PC-9 (cell line): ENCODE measurements at regions not wholly inside any gene's neighbourhood (a gene's known extent, or its start where the extent isn't known, plus 50 kb on each side); places are given as distances from the start of the nearest gene placed in this dataset.

Experiments used
- BruUV-seq: library from RNA; stranded (reverse); fragments of 400-500 nt; replicated peaks from 2 replicates; lab custom pipeline; 2021; lab: Mats Ljungman, UMichigan
- CTCF ChIA-PET: fragments of 300-600 bp; sonication (Branson Sonifier 250); formaldehyde crosslinking; loops from one replicate; lab custom pipeline; 2022; ENCODE audit warnings: antibody characterized with exemption; lab: Charles Lee
- POLR2A ChIA-PET: fragments of 300-600 bp; sonication (Branson Sonifier 250); formaldehyde crosslinking; loops from one replicate; lab custom pipeline; 2022; ENCODE audit warnings: antibody characterized with exemption; ENCODE audit not compliant: unreplicated experiment; lab: Charles Lee
- DNase-seq, 2 experiments: peaks; one replicate each; pipeline versions ENCODE4 v3.0.0 to v3.0.0-alpha.2; 2015 to 2022; ENCODE audit warnings: mixed read lengths in 1 of 2
- H2AFZ ChIP-seq: fragments of 200-600 bp; sonication (generic); 2 replicates; pipeline ENCODE4 v1.8.1; 2017; ENCODE audit warnings: antibody characterized with exemption
- H3F3A ChIP-seq: fragments of 200-600 bp; sonication (generic); 2 replicates; pipeline ENCODE4 v1.8.1; 2017; ENCODE audit warnings: antibody characterized with exemption, mild to moderate bottlenecking, low read depth; ENCODE audit not compliant: insufficient read depth
- H3K27ac ChIP-seq: fragments of 200-600 bp; sonication (generic); 2 replicates; pipeline ENCODE4 v1.6.1; 2016; ENCODE audit warnings: mixed run types
- H3K27me3 ChIP-seq: fragments of 200-600 bp; sonication (generic); 2 replicates; pipeline ENCODE4 v1.6.1; 2016; ENCODE audit warnings: low read depth, mixed run types; ENCODE audit not compliant: insufficient read depth
- H3K36me3 ChIP-seq: fragments of 200-600 bp; sonication (generic); 2 replicates; pipeline ENCODE4 v1.6.1; 2016; ENCODE audit warnings: low read depth, mixed run types
- H3K4me1 ChIP-seq: fragments of 200-600 bp; sonication (generic); replicated peaks from 2 replicates; pipeline ENCODE4 v1.6.1; 2016; ENCODE audit warnings: mixed run types; ENCODE audit not compliant: insufficient read depth
- H3K4me2 ChIP-seq: fragments of 200-600 bp; sonication (generic); 2 replicates; pipeline ENCODE4 v1.6.1; 2017; ENCODE audit warnings: mixed run types
- H3K4me3 ChIP-seq: fragments of 200-600 bp; sonication (generic); 2 replicates; pipeline ENCODE4 v1.6.1; 2016; ENCODE audit warnings: mixed run types
- H3K79me2 ChIP-seq: fragments of 200-600 bp; sonication (generic); 2 replicates; pipeline ENCODE4 v1.6.1; 2017; ENCODE audit warnings: low read depth, mixed run types
- H3K9me2 ChIP-seq: fragments of 200-600 bp; sonication (generic); 2 replicates; pipeline ENCODE4 v1.8.1; 2017; ENCODE audit warnings: mild to moderate bottlenecking; ENCODE audit not compliant: insufficient read depth
- H3K9me3 ChIP-seq: fragments of 200-600 bp; sonication (generic); 2 replicates; pipeline ENCODE4 v1.8.1; 2016; ENCODE audit warnings: low read depth; ENCODE audit not compliant: insufficient read depth
- H4K20me1 ChIP-seq: fragments of 200-600 bp; sonication (generic); 2 replicates; pipeline ENCODE4 v1.8.1; 2017; ENCODE audit not compliant: insufficient read depth
- EZH2 ChIP-seq: fragments of 200-600 bp; sonication (generic); IDR thresholded peaks from 2 replicates; pipeline ENCODE4 v1.8.0; 2017; ENCODE audit warnings: antibody characterized with exemption, low read depth
- intact Hi-C: fragments of 100-400 bp; cut with micrococcal nuclease; formaldehyde crosslinking; loops from one replicate; pipeline ENCODE4 v1.10.0; 2022; ENCODE audit not compliant: unreplicated experiment
- TF ChIP-seq, protein P1 (sequence below): fragments of 200-600 bp; sonication (generic); conservative IDR thresholded peaks from 2 replicates; pipeline ENCODE4 v1.6.1; 2017; ENCODE audit warnings: mixed run types, antibody characterized with exemption, mild to moderate bottlenecking, moderate library complexity

- H3K4me3 ChIP-seq: no peak overlapping the region
- H3K79me2 ChIP-seq: no peaks in the 10 kb centered on the region
- H3K36me3 ChIP-seq: no peaks in the 10 kb centered on the region
- no peaks in the 10 kb centered on the region for H4K20me1 ChIP-seq
- H3F3A ChIP-seq: no peaks in the 10 kb centered on the region
- H3K4me2 ChIP-seq: no peak overlapping the region
- CTCF ChIA-PET: no interaction called here
- no peaks in the 10 kb centered on the region for H3K9me2 ChIP-seq
- H3K27me3 ChIP-seq: peaks cover 9% of the 10 kb centered on the region; the same call in 1 of the 2 replicates
- no peak for DNase-seq
- intact Hi-C loops: no loop called here
- TF ChIP-seq, protein P1, sequence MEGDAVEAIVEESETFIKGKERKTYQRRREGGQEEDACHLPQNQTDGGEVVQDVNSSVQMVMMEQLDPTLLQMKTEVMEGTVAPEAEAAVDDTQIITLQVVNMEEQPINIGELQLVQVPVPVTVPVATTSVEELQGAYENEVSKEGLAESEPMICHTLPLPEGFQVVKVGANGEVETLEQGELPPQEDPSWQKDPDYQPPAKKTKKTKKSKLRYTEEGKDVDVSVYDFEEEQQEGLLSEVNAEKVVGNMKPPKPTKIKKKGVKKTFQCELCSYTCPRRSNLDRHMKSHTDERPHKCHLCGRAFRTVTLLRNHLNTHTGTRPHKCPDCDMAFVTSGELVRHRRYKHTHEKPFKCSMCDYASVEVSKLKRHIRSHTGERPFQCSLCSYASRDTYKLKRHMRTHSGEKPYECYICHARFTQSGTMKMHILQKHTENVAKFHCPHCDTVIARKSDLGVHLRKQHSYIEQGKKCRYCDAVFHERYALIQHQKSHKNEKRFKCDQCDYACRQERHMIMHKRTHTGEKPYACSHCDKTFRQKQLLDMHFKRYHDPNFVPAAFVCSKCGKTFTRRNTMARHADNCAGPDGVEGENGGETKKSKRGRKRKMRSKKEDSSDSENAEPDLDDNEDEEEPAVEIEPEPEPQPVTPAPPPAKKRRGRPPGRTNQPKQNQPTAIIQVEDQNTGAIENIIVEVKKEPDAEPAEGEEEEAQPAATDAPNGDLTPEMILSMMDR: no peak
- no peak for TF ChIP-seq EZH2
- no peak overlapping the region for H3K27ac ChIP-seq
- no peaks in the 10 kb centered on the region for H3K9me3 ChIP-seq
- no peak overlapping the region for H2AFZ ChIP-seq
- no TSS peak for BruUV-seq
- H3K4me1 ChIP-seq: no peaks in the 10 kb centered on the region
- POLR2A ChIA-PET: no interaction called here
Measured at GRCh38 chr14:97491697-97492096, 694.5 kb downstream of the VRK1 start.

DNA sequence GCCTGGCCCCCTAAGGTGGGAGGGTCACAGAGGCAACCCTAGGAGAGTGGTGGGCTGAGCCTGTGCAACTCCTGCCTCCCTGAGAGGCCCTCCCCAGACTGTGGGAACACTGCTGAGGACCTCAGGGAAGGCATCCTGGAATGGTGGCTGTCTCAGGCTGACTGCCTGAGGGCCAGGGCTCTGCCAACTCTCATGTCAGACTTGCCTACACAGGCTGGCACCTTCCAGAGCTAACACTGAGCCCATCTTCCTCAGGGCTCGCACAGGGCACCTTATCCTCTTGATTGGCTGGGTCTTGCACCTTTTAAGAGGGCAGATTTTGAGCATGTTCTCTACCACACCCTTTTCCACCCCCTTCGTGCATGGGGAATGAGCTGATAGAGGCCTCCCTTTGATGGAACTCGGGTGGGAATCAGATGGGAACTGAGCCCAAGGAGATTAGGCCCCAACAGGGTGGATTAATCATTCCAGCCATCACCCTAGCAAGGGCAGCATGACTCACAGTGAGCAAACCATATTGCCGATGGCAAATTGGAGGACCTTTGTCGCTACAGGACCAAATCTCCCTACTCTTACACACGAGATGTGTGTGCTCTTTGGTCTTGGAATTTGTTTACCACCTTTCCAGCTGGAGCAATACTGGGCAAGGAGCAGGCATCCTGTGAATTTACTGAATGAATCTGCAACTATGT lies 702.8 kb downstream of the VRK1 start:
- Histone ChIP-seq H3K4me2 (no peak overlapping the region), H3K9me2 (no peaks in the 10 kb centered on the region), H3K4me1 (no peaks in the 10 kb centered on the region), H2AFZ (no peak overlapping the region), H3K4me3 (no peak overlapping the region), H3K27ac (no peak overlapping the region), H3F3A (no peaks in the 10 kb centered on the region), H4K20me1 (no peaks in the 10 kb centered on the region), H3K79me2 (no peaks in the 10 kb centered on the region), H3K27me3 (no peaks in the 10 kb centered on the region), H3K36me3 (no peaks in the 10 kb centered on the region), H3K9me3 (no peaks in the 10 kb centered on the region)
- no TSS peak for BruUV-seq
- no peak for TF ChIP-seq EZH2
- TF ChIP-seq, protein P1: no peak
- CTCF ChIA-PET: no interaction called here
- intact Hi-C loops: no loop called here
- no peak for DNase-seq
- POLR2A ChIA-PET: no interaction called here

DNA sequence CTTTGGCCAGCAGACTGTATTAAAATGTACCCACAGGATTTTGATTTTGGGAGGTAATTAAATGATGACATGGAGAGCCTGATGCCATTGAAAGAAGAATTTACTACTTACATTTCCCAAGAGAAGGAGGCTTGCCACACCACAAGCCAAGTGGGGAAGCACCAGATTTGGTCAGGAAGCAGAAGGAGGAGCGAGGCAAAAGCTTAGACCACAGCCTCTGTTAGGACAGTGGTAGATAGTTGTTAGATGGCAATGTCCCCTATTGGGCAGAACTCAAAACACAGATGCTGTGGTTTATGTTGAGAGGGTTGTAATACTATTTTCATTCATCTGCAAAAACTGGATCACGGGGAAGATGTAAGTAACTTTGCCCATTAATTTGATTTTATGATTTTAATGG lies 709.4 kb downstream of the VRK1 start:
- ChIA-PET POLR2A (no interaction called here), CTCF (no interaction called here)
- TF ChIP-seq, protein P1: no peak
- no peak for TF ChIP-seq EZH2
- intact Hi-C loops: no loop called here
- Histone ChIP-seq H3K4me3 (no peak overlapping the region), H4K20me1 (no peaks in the 10 kb centered on the region), H3K4me1 (no peaks in the 10 kb centered on the region), H3K36me3 (no peaks in the 10 kb centered on the region), H3K79me2 (no peaks in the 10 kb centered on the region), H3K9me2 (no peaks in the 10 kb centered on the region), H2AFZ (no peak overlapping the region), H3K27ac (no peak overlapping the region), H3K27me3 (no peaks in the 10 kb centered on the region), H3F3A (no peaks in the 10 kb centered on the region), H3K4me2 (no peak overlapping the region), H3K9me3 (no peaks in the 10 kb centered on the region)
- DNase-seq: no peak
- BruUV-seq: no TSS peak
